Body of pancreas (tissue), 4 donors: ENCODE measurements at regions not wholly inside any gene's neighbourhood (a gene's known extent, or its start where the extent isn't known, plus 50 kb on each side); places are given as distances from the start of the nearest gene placed in this dataset.

Source experiments
- POLR2A ChIP-seq, 3 donors: fragments of 450-650 bp; IDR thresholded peaks; one replicate each; pipeline ENCODE4 v1.6.1; 2016; ENCODE audit warnings: antibody characterized with exemption in 3 of 3, mild to moderate bottlenecking in 2 of 3
- TF ChIP-seq, protein P1 (sequence below), 7 experiments: fragments of 450-650 bp in 4 of 7; fragments of 200-600 bp in 3 of 7; sonication (generic) in 3 of 7; IDR thresholded peaks; one replicate each; pipeline ENCODE4 v1.5.1; 2016 to 2019; ENCODE audit warnings: antibody characterized with exemption in 7 of 7

DNA sequence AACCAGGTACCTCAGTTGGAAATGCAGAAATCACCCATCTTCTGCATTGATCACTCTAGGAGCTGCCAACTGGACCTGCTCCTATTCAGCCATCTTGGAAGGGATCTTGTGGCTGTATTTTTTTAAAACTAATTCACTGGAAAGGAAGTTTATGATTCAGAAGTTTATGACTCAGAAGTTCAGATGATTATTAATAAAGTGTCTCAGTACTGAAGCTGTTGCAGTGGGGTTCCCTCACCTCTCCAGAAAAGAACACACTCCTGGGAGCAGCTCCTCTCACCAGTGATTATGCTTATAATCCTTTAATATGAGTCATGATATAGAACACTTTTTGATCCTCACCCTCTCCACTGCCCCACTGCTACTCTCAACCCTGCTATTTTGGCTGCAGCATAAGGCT lies 291.2 kb upstream of the HS3ST5 start:
- TF ChIP-seq, protein P1, sequence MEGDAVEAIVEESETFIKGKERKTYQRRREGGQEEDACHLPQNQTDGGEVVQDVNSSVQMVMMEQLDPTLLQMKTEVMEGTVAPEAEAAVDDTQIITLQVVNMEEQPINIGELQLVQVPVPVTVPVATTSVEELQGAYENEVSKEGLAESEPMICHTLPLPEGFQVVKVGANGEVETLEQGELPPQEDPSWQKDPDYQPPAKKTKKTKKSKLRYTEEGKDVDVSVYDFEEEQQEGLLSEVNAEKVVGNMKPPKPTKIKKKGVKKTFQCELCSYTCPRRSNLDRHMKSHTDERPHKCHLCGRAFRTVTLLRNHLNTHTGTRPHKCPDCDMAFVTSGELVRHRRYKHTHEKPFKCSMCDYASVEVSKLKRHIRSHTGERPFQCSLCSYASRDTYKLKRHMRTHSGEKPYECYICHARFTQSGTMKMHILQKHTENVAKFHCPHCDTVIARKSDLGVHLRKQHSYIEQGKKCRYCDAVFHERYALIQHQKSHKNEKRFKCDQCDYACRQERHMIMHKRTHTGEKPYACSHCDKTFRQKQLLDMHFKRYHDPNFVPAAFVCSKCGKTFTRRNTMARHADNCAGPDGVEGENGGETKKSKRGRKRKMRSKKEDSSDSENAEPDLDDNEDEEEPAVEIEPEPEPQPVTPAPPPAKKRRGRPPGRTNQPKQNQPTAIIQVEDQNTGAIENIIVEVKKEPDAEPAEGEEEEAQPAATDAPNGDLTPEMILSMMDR (IDR thresholded peaks at IDR 0.05): no peak
- TF ChIP-seq POLR2A (IDR thresholded peaks at IDR 0.05): no peak
